Superior temporal gyrus (tissue), 1 donor: ENCODE measurements at regions not wholly inside any gene's neighbourhood (a gene's known extent, or its start where the extent isn't known, plus 50 kb on each side); places are given as distances from the start of the nearest gene placed in this dataset.
A peak's percentile ranks its signal among the peaks of the same experiment; 100 is the strongest.

Source experiments
- DNase-seq: peaks from one replicate; pipeline ENCODE4 v3.0.0-alpha.2; 2016; ENCODE audit errors: extremely low spot score

GRCh38 chr18:43642727-43643330, 365.5 kb upstream of the SYT4 start:
- no peak for DNase-seq

GRCh38 chr18:43648002-43648401, 370.7 kb upstream of the SYT4 start:
- no peak for DNase-seq

GRCh38 chr18:43649649-43650357, 372.5 kb upstream of the SYT4 start:
- DNase-seq, result no peak

- DNase-seq, result no peak
These were observed 373.1 kb upstream of the SYT4 start for GRCh38 chr18:43650426-43650825.

GRCh38 chr18:43651057-43651456, 373.8 kb upstream of the SYT4 start:
- DNase-seq, result no peak

- DNase-seq, result no peak
These were observed 379.3 kb upstream of the SYT4 start for GRCh38 chr18:43656547-43656946.

- peak; percentile 26 for DNase-seq
These were observed 384.3 kb upstream of the SYT4 start for GRCh38 chr18:43661570-43661969.

- no peak for DNase-seq
These were observed 385.4 kb upstream of the SYT4 start for GRCh38 chr18:43662657-43663056.

GRCh38 chr18:43663159-43663558, 385.9 kb upstream of the SYT4 start:
- no peak for DNase-seq

- no peak for DNase-seq
These were observed 387.3 kb upstream of the SYT4 start for GRCh38 chr18:43664487-43665008.

GRCh38 chr18:43665105-43665788, 388.0 kb upstream of the SYT4 start:
- DNase-seq, result no peak

GRCh38 chr18:43668866-43669265, 391.6 kb upstream of the SYT4 start:
- DNase-seq, result no peak

- DNase-seq, result no peak
These were observed 394.1 kb upstream of the SYT4 start for GRCh38 chr18:43671431-43671830.

- DNase-seq, result no peak
These were observed 402.8 kb upstream of the SYT4 start for GRCh38 chr18:43680096-43680495.

- DNase-seq, result no peak
These were observed 404.4 kb upstream of the SYT4 start for GRCh38 chr18:43681661-43682060.

- DNase-seq, result no peak
These were observed 404.9 kb upstream of the SYT4 start for GRCh38 chr18:43682196-43682595.

GRCh38 chr18:43686709-43687108, 409.4 kb upstream of the SYT4 start:
- DNase-seq, result no peak

GRCh38 chr18:43692099-43692690, 414.9 kb upstream of the SYT4 start:
- DNase-seq, result no peak

GRCh38 chr18:43702399-43702798, 425.1 kb upstream of the SYT4 start:
- DNase-seq, result no peak

GRCh38 chr18:43703050-43703449, 425.8 kb upstream of the SYT4 start:
- DNase-seq, result no peak

GRCh38 chr18:43705850-43706249, 428.6 kb upstream of the SYT4 start:
- DNase-seq, result no peak

- no peak for DNase-seq
These were observed 432.8 kb upstream of the SYT4 start for GRCh38 chr18:43710135-43710534.
